ENCODE measurements at regions not wholly inside any gene's neighbourhood (a gene's known extent, or its start where the extent isn't known, plus 50 kb on each side); places are given as distances from the start of the nearest gene placed in this dataset.

- no peak for TF ChIP-seq CTCF (IDR thresholded peaks at IDR 0.05)
- TF ChIP-seq POLR2A (IDR thresholded peaks at IDR 0.05): no peak
These were observed 368.8 kb downstream of the TDRD3 start for GRCh38 chr13:60765700-60766411.

All from esophagus squamous epithelium (tissue), 4 donors.